Gastroesophageal sphincter (tissue), 3 donors: ENCODE measurements at regions not wholly inside any gene's neighbourhood (a gene's known extent, or its start where the extent isn't known, plus 50 kb on each side); places are given as distances from the start of the nearest gene placed in this dataset.

Source experiments
- EP300 ChIP-seq: sonication (generic); formaldehyde crosslinking; IDR thresholded peaks from one replicate; pipeline ENCODE4 v1.6.1; 2017; ENCODE audit warnings: antibody characterized with exemption, mild to moderate bottlenecking
- POLR2A ChIP-seq, 2 donors: fragments of 450-650 bp; IDR thresholded peaks; one replicate each; pipeline ENCODE4 v1.6.1; 2017; ENCODE audit warnings: antibody characterized with exemption in 2 of 2, mild to moderate bottlenecking in 2 of 2, moderate library complexity in 1 of 2
- POLR2AphosphoS5 ChIP-seq: sonication (generic); formaldehyde crosslinking; IDR thresholded peaks from one replicate; pipeline ENCODE4 v1.6.1; 2017; ENCODE audit warnings: antibody characterized with exemption
- TF ChIP-seq, protein P1 (sequence below), 4 experiments: fragments of 200-600 bp in 2 of 4; fragments of 450-650 bp in 2 of 4; sonication (generic) in 1 of 4; IDR thresholded peaks; one replicate each; pipeline ENCODE4 v1.5.1; 2017 to 2019; ENCODE audit warnings: antibody characterized with exemption in 4 of 4, mild to moderate bottlenecking in 2 of 4, moderate library complexity in 2 of 4

DNA sequence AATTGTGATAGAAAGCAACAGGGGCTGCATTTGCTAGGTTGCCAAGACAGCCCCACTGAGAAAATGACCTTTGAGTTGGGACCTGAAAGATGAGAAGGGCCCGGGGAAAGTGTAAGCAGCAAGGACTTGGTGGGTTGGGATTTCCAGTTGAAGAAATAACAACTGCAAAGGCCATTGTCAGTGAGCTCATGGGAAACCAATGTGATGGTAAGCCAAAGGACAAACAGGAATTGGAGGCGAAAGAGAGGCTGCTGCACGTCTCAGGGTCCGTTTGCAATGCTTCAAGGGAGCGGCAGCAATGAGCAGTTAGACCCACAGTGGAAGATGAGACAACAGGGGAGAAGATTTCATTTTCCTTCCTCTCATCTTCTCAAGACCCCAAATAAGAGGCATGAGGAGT, 51.5 kb upstream of the RGPD4 start:
- TF ChIP-seq, protein P1, sequence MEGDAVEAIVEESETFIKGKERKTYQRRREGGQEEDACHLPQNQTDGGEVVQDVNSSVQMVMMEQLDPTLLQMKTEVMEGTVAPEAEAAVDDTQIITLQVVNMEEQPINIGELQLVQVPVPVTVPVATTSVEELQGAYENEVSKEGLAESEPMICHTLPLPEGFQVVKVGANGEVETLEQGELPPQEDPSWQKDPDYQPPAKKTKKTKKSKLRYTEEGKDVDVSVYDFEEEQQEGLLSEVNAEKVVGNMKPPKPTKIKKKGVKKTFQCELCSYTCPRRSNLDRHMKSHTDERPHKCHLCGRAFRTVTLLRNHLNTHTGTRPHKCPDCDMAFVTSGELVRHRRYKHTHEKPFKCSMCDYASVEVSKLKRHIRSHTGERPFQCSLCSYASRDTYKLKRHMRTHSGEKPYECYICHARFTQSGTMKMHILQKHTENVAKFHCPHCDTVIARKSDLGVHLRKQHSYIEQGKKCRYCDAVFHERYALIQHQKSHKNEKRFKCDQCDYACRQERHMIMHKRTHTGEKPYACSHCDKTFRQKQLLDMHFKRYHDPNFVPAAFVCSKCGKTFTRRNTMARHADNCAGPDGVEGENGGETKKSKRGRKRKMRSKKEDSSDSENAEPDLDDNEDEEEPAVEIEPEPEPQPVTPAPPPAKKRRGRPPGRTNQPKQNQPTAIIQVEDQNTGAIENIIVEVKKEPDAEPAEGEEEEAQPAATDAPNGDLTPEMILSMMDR (IDR thresholded peaks at IDR 0.05): no peak
- TF ChIP-seq POLR2AphosphoS5: no peak
- TF ChIP-seq POLR2A (IDR thresholded peaks at IDR 0.05): no peak
- TF ChIP-seq EP300: no peak
